ENCODE measurements at regions not wholly inside any gene's neighbourhood (a gene's known extent, or its start where the extent isn't known, plus 50 kb on each side); places are given as distances from the start of the nearest gene placed in this dataset.

DNA sequence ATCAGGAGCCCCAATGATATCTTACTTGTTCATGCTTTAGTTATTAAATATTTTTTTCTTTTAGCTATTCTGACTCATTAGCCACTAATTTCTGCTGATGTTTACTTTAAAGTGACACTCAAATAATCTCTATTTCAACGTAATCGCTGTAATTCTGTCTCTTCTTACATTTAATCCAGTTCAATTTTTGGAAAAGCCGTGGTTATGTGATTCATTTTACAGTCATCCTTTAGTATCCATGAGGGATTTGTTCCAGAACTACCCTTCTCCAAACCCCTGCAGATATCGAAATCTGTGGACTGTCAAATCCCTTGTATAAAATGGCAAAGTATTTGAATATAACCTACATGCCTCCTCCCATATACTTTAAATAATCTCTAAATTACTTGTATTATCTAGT lies 1103.4 kb downstream of the LRFN5 start:
- intact Hi-C loops (cut with DNase I; ENCODE audit: low total_unique reads), result no loop called here
- 83 to 92% methylated on average over 4 of the region's 4 CpGs for WGBS, 2 donors (ENCODE audit: low coverage in 1 of 2)
- Histone ChIP-seq H3K27ac (no peak overlapping the region), H3K4me1 (no peaks in the 10 kb centered on the region), H3K36me3 (no peaks in the 10 kb centered on the region), H3K9me3 (no peaks in the 10 kb centered on the region), H3K27me3 (no peaks in the 10 kb centered on the region), H3K4me3 (no peak overlapping the region)
- DNase-seq, result no peak
- in situ Hi-C loops (cut with MboI; ENCODE audit: low pct_ligation_motif_present in 1 of 4, low pct_unique_long_range_greater_than_20kb in 1 of 4, low sequenced_read_pairs in 3 of 4), result no loop called here
- TF ChIP-seq, protein P1, sequence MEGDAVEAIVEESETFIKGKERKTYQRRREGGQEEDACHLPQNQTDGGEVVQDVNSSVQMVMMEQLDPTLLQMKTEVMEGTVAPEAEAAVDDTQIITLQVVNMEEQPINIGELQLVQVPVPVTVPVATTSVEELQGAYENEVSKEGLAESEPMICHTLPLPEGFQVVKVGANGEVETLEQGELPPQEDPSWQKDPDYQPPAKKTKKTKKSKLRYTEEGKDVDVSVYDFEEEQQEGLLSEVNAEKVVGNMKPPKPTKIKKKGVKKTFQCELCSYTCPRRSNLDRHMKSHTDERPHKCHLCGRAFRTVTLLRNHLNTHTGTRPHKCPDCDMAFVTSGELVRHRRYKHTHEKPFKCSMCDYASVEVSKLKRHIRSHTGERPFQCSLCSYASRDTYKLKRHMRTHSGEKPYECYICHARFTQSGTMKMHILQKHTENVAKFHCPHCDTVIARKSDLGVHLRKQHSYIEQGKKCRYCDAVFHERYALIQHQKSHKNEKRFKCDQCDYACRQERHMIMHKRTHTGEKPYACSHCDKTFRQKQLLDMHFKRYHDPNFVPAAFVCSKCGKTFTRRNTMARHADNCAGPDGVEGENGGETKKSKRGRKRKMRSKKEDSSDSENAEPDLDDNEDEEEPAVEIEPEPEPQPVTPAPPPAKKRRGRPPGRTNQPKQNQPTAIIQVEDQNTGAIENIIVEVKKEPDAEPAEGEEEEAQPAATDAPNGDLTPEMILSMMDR (IDR thresholded peaks at IDR 0.05), result no peak
- TF ChIP-seq EP300 (IDR thresholded peaks at IDR 0.05; ENCODE audit: low read depth) (no peak), POLR2AphosphoS5 (IDR thresholded peaks at IDR 0.05) (no peak), POLR2A (IDR thresholded peaks at IDR 0.05) (no peak)

DNA sequence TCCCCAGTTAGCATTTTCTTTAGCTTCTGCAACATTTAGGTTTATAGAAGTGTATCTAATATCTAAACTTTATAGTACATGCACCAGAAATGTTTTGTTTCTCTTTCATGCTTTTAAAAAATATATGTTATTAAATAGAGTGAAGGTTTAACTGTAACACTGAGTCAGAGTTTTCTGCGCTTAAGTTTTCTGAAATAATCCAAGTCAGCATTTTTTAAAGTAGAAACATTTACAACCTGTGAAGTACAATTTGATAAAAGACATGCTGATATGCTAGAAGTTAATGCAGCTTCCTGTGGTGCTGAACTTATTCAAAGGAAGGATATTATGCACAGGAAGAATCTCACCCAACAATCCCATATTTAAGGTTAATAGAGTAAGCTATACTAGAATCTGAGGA lies 1096.8 kb downstream of the LRFN5 start:
- no peak overlapping the region for H3K4me3 ChIP-seq

DNA sequence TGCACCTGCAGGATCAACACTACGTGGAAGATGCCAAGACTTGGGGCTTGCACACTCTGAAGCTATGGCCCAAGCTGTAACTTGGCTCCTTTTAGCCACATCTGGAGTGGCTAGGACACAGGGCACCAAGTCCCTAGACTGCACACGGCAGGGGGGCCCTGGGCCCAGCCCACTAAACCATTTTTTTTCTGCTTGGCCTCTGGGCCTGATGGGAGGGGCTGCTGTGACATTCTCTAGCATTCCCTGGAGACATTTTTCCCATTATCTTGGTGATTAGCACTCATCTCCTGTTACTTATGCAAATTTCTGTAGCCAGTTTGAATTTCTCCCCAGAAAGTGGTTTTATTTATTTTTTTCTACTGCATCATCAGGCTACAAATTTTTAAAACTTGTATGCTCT lies 1080.7 kb downstream of the LRFN5 start:
- H3K27me3 ChIP-seq, result no peaks in the 10 kb centered on the region
- no peaks in the 10 kb centered on the region for H3K36me3 ChIP-seq
- intact Hi-C loops (cut with DNase I; ENCODE audit: low total_unique reads), result no loop called here
- no peak overlapping the region for H3K27ac ChIP-seq
- WGBS, 2 donors (ENCODE audit: low coverage in 1 of 2), result 51 to 60% methylated on average over 1 to 2 of the region's 2 CpGs
- H3K9me3 ChIP-seq, result no peaks in the 10 kb centered on the region
- no peaks in the 10 kb centered on the region for H3K4me1 ChIP-seq
- in situ Hi-C loops (cut with MboI; ENCODE audit: low pct_ligation_motif_present in 1 of 4, low pct_unique_long_range_greater_than_20kb in 1 of 4, low sequenced_read_pairs in 3 of 4), result no loop called here
- no peak for TF ChIP-seq POLR2A (IDR thresholded peaks at IDR 0.05)
- no peak for TF ChIP-seq POLR2AphosphoS5 (IDR thresholded peaks at IDR 0.05)
- TF ChIP-seq EP300 (IDR thresholded peaks at IDR 0.05; ENCODE audit: low read depth), result no peak
- TF ChIP-seq, protein P1 (IDR thresholded peaks at IDR 0.05), result no peak
- DNase-seq, result no peak
- no peak overlapping the region for H3K4me3 ChIP-seq

More for the DNA sequence above, 1096.8 kb downstream of the LRFN5 start:
- no peaks in the 10 kb centered on the region for H3K27me3 ChIP-seq
- no peak for DNase-seq
- in situ Hi-C loops (cut with MboI; ENCODE audit: low pct_ligation_motif_present in 1 of 4, low pct_unique_long_range_greater_than_20kb in 1 of 4, low sequenced_read_pairs in 3 of 4), result no loop called here
- TF ChIP-seq, protein P1 (IDR thresholded peaks at IDR 0.05), result no peak
- no peak for TF ChIP-seq POLR2A (IDR thresholded peaks at IDR 0.05)
- TF ChIP-seq POLR2AphosphoS5 (IDR thresholded peaks at IDR 0.05), result no peak
- no peak for TF ChIP-seq EP300 (IDR thresholded peaks at IDR 0.05; ENCODE audit: low read depth)
- no peak overlapping the region for H3K27ac ChIP-seq
- H3K9me3 ChIP-seq, result no peaks in the 10 kb centered on the region
- no peaks in the 10 kb centered on the region for H3K36me3 ChIP-seq
- intact Hi-C loops (cut with DNase I; ENCODE audit: low total_unique reads), result no loop called here
- WGBS, 2 donors (ENCODE audit: low coverage in 1 of 2), result 80 to 83% methylated on average over 1 of the region's 1 CpG
- H3K4me1 ChIP-seq, result no peaks in the 10 kb centered on the region

GRCh38 chr14:42683707-42684106 lies 1077.0 kb downstream of the LRFN5 start:
- DNase-seq, result no peak
- TF ChIP-seq, protein P1 (IDR thresholded peaks at IDR 0.05), result no peak
- no peak for TF ChIP-seq EP300 (IDR thresholded peaks at IDR 0.05; ENCODE audit: low read depth)
- no peak for TF ChIP-seq POLR2AphosphoS5 (IDR thresholded peaks at IDR 0.05)
- no peak for TF ChIP-seq POLR2A (IDR thresholded peaks at IDR 0.05)
- 14 to 28% methylated on average over 1 to 2 of the region's 2 CpGs for WGBS, 2 donors (ENCODE audit: low coverage in 1 of 2)
- Histone ChIP-seq H3K9me3 (no peaks in the 10 kb centered on the region), H3K36me3 (no peaks in the 10 kb centered on the region), H3K4me3 (no peak overlapping the region), H3K27ac (no peak overlapping the region), H3K27me3 (no peaks in the 10 kb centered on the region), H3K4me1 (no peaks in the 10 kb centered on the region)
- intact Hi-C loops (cut with DNase I; ENCODE audit: low total_unique reads), result no loop called here
- in situ Hi-C loops (cut with MboI; ENCODE audit: low pct_ligation_motif_present in 1 of 4, low pct_unique_long_range_greater_than_20kb in 1 of 4, low sequenced_read_pairs in 3 of 4), result no loop called here
